ENCODE measurements at regions not wholly inside any gene's neighbourhood (a gene's known extent, or its start where the extent isn't known, plus 50 kb on each side); places are given as distances from the start of the nearest gene placed in this dataset.

DNA sequence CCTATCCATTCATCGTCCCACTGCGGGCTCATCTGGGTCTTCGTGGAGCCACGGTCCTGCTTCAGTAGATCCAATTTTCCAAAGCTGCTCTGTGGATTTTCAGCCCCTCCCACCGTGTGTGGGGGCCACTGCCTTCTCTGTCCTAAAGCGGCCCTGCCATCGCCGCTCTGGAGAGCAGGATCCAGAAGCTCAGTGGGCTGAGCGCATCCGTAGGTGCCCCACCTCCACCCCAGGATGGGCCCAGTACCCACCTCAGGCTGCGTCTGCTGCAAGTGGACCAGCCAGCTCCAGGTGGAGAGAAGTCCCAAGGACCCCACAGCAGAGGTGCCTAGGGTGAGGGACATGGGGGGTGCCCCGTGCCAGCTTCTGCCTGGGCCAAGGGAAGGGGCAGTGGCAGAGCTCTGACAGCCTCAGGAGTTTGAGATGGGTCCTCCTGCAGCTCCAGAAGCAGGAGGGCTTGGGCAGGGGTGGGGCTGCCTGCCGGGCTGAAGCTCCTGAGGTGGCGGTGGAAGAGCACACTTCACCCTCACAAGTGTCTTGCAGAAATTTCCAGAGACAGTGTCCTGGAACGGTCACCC, 148.1 kb upstream of the C14orf180 start:
- DNase-seq: no peak

DNA sequence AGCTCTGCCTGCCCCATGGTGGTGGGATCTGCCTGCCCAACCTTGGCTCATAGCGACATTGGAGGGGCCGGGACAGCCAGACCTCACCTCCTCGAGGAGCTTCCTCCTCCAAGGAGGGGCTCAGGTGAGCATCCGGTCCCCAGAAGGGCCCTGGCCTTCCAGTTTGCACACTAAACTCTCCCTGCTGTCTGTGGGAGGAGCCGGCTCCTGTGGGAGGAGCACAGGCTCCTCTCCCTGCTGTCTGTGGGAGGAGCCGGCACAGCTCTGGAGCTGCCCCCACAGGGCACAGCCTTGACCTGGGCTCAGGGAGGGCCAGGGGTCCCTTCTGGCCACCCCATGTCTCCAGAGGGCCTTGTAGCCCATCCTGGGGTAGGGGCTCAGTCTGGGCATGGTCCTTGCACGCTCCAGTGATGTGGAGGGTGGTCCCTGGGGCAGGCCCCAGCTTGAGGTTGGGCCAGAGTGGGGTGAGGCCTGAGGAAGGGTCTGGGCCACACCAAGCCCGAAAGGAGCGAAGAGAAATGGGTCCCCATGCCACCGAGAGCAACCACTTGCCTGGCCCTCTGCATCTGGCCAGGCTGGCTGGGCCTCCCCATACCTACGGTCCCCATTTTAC, 147.5 kb upstream of the C14orf180 start:
- no peak for DNase-seq

DNA sequence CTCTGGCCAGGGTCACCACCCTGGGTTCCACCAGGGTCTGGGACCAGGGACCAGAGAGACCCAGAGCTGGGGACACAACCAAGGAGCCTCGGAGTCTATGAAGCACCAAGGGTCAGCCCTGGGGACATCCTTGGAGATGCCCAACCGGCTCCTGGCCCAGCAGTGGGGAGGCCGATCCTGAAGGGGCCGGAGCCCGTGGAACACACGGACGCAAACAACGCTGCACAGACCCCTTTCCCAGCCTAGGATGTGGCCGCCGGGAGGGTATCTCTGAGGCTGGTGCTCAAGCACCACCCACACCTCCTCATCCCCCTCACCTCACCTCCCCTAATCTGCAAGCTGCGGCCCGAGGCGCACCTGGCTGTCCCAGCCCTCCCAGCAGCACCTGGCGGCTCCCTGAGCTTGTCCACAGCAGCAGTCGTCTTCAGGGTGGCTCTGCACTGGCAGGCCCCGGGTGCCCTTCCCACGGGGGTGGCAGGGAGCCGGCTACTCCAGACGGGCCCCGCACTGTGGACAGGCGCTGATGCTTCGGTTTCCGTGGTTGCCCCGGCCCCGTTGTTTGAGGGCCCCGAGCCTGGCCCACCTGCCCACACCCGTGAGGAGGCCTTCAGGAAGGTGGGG, 146.8 kb upstream of the C14orf180 start:
- no peak for DNase-seq

DNA sequence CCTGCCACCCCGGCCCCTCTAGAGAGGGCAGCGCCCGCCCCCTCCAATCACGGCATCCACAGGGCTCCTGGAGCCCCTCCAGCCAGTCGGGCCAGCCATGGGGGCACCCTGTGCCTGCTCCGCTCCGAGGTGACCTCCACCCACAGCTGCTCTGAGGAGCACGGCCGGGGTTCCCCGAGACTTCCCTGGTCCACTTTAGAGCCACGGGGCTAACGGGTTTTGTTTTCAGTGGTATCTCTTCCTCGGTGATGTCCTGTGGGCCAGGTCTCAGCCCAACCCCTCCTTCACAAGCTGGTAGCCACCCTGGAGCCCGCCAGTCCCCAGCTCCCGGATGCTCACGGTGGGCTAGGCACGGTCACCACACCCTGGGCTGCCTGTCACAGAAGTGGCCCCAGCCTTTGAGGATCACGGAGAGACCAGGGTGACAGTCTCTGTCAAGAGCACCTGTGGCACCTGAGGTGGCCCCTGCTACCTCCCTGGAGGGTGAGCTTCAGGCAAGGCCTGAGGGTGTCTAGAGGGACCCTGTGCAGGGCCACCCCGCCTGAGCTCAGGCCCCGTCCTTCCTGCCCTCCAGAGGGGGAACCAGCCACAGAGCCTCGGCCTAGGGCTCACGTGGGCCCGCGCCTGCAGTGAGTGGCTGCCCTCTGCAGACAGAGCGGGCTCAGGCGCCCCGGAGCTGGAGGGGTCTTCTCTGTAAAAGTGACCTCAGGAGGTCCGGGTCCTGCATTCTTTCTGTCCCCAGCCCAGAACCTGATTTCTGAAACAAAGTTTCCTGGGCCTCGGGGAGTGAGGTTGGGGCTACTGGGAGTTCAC, 146.0 kb upstream of the C14orf180 start:
- no peak for DNase-seq

DNA sequence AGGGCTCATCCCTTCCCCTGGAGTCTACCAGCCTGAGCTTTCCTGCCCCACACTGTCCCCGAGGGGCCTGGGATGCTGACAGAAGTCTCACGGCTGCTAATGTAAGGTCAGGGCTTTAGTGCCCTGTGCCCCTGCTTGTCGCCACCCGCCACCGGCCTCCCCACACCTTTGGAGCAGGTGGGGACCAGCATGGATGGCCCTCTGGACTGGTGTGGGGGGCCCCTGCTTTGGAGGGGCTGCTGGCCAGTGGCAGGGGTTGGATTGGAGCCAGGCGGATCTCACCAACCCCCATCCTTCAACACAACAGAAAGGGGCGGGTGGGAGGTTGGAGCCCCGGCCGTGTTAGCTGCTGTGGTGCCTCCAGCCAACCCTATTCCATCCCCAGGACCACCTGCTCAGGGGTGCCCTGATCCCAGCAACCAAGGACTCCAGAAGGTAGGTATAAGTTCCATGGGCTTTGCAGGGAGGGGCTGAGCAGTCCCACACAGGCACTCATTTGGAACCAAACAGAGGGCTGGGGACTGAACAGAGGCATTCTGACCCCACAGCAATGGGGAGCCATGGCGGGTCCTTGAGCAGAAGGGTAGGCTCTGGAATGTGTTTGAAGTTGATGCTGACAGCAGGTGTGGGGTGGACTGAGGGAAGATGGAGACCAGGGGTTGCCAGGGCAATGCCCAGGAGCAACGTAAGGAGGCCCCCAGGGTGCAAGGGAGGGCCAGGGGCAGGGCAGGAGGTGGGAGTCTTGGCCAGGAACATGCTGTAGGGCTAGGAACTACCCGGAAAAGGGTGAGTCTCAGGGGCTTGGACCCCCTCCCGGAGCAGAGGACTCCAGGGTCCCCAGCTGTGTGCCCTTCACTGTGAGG, 145.1 kb upstream of the C14orf180 start:
- no peak for DNase-seq

DNA sequence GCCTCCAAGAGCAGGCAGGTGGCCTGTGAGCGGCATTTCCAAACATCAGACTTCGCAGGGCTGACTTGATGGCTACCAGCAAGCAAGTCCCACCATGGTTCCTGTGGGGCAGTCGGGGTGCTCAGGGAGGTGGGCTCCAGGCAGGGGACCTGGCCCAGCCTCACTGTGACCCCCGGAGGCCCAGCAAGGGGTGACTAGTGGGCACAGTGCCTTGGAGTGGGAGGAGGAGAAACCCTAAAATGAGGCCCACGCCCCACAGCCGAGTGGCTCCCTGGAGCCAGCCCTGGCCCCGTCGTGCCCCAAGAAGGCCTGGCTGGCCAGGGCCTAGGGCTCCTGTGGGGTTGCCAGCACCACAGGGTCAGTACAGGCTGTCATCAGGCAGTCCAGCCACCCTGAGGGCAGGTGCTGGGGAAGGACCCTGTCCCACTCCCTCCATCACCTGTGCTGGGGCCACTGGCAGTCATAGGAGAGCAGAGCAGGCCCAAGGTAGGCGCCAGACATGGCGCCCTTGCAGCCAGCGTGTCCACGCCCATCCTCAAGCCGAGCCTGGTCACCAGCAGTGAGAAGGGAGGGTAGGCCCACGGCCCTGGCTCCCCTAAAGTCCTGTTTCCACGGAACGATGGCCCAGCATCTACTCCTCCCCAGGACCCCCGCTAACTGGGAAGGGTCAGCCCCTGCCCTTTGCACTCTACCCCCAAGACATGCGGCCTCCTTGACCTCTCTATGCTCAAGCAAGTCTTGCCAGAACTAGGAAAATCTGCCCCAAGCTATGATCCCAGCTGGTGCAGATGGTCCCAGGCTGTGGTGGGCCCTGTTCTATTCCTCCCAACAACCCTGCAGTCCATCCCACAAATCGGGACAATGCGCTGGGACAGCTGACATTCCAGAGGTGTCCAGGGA, 144.2 kb upstream of the C14orf180 start:
- no peak for DNase-seq

DNA sequence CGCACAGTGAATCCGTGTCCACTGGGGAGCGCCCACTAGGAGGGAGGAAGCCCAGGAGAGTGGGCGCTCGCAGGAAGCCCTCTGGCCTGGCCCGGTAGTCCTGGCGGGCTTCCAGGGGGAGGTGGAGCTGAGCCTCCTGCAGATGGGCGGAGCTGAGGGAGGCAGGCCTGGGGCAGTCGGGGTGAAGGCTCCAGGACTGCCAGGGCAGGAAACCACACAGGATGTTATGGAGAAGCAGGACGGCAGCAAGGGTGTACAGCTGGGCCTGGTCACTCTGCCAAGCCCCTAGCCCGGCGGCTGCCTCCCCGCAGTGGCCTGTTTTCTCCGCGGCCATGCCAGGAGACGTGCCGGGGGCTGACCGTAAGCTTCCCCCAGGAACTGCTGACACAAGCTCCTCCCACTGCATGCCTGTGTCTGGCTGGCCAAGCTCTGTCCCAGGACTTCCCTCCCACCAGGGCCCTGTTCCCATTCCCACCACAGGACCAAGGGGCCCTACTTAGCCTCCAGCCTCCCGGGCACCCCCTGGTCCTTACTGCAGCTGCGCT, 143.4 kb upstream of the C14orf180 start:
- DNase-seq: peak; percentile 15 to 34

DNA sequence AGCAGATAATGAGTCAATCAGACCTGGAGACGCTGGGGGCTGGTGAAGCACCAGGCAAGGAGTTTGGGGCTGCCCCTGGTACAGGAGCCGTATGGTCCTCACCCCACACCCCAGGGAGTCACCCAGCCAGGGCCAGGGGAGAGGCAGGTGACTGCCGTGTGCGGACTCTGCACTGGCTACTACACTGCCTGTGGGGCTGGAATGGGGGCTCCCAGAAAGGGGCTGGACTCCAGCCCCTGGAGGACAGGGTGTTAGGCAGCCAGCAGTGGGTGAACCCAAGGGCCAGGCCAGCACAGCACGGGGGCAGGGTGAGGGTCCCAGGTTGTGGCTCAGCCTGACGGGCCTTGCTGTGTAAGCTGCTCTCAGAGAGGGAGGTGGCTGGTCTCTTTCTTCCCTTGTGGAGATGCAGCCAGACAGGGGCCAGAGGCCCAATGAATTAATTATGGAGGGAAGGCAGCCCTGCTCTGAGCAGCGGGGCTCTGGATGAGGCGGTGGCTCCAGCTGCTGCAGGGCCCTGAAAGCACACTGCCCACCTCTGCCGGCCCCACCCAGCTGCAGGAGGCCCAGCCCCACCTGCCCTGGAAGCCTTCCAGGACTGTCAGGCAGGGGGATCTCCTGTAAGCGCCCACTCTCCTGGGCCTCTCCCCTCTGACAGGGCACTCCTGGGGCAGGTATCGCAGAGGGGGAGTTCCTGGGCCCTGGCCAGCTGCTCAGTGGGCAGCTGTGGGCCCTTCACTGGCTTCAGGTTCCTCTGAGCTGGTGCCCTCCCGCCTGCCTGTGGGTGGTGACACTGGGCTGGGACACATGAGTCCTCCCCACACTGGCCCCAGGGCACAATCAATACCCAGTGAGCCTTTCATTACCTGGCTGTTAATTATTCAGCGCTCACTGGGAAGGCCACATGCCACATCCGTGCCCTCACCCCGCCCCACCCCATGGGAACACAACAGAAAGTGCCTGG, 142.5 kb upstream of the C14orf180 start:
- DNase-seq: no peak

DNA sequence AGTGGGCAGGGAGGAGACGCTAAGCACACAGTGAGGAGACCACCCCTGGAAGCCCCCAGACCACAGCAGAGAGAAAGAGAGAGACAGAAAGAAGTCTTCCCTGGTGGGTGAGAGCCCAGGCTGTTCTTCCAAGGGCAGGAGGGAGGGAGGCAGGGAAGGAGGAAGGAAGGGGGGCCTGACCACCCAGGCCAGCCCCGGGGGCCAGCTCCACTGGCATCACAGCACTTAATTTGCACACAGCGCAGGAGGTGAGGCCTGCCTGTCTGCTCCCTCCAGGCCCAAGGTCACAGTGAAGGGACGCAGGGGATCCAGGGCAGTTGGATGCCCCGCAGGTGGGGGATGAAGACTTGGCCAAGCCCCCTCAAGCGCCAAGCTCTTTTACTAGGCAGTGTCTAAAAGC, 141.9 kb upstream of the C14orf180 start:
- DNase-seq: no peak

DNA sequence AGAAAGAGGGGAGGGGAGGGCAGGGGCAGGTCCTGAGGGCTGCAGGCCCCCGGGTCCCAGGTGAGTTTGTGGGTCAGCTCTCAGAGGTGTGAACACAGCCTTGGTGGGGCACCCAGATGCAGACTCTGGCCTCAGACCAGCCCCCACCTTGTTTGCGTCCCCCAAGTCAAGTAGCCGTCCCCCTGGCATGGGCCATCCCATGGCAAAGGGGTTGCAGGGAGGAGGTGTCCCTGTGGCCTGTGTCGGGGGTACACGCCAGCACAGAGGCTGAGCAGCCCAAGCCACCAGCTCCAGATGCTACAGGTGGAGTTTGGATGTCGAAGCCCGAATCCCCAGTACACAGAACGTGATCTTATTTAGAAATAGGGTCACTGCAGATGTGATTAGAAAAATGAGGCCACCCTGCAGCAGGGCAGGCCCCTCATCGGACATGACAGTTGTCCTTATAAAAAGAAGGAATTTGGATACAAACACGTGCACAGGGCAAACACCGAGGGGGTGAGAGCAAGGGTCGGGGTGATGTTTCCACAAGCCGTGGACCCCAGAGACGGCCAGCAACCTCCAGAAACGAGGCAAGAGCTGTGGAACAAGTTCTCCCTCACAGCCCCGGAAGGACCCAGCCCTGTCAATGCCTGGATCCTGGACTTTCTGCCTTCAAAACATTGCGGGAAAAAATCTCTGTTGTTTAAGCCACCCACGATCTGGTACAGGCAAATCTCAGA, 141.2 kb upstream of the C14orf180 start:
- DNase-seq: no peak

DNA sequence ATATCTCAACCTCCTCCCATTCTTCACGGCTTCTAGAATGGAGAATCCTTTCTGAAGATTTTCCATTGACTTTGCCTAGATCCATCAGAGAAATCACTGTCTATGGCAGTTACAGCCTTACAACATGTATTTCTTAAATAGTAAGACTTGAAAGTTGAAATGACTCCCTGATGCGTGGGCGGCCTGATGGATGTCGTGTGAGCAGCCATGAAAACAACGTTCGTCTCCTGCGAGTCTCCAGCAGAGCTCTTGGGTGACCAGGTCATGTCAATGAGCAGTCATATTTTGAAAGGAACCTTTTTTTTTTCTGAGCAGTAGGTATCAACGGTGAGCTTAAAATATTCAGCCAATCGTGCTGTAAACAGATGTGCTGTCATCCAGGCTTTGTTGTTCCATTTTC, 139.9 kb upstream of the C14orf180 start:
- no peak for DNase-seq

DNA sequence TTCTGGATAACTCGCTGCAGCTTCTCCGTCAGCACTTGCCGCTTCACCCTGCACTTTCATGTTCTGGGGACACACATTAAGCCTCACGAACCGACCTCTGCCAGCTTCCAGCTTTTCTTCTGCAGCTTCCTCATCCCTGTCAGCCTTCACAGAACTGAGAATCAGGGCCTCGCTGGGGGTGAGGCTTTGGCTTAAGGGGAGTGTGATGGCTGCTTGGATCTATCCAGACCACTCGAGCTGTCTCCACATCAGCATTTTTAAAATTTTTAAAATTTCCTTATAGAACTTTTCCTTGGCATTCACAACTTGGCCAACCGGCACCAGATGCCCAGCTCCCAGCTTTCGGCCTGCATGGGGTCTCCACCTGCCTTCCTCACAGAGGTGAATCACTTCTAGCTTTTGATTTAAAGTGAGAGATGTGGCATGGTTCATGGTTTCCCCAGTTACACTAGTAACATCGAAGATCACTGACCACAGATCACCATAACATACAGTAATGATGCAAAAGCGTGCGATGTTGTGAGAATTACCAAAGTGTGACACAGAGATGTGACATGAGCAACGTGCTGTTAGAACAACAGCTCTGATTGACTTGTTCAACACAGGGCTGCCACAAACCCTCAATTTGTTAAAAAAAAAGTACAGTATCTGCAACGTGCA, 139.1 kb upstream of the C14orf180 start:
- no peak for DNase-seq

DNA sequence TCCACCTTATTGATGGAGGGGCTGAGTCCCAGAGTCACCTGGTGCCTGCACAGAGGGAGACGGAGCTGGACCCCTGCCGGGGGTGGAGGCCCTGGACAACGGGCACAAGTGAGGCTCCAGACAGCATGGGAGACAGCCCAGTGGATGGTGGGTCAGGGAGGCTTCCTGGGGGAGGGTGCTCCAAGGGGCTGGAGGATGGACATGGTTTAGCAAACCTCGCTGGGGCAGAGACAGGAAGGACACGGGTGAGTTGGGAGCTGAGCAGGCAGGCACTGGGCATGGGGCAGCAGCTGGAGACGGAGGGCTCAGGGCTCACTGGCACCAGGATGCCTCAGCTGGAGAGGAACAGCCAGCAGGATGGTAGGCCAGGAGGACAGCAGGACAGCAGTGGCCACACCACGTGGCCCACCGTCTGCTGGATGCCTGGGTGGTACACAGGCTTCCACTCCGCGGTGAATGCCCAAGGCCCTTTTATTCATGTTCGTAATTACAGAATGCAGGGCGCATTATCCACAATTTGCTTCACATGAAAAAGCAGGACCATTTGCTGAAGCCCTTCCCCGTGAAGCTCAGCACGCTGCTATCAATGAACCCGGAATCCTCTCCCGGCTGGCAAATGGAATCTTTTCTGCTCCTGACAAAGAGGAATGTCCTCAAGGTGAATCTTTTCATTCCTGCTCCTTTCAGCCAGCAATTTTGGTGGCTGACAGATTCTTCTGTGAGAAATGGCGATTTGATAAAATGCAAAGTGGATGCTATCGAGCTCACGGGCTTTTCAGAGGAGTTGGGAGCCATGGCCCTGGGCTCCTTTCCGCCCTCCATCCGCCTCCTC, 138.1 kb upstream of the C14orf180 start:
- DNase-seq: no peak

DNA sequence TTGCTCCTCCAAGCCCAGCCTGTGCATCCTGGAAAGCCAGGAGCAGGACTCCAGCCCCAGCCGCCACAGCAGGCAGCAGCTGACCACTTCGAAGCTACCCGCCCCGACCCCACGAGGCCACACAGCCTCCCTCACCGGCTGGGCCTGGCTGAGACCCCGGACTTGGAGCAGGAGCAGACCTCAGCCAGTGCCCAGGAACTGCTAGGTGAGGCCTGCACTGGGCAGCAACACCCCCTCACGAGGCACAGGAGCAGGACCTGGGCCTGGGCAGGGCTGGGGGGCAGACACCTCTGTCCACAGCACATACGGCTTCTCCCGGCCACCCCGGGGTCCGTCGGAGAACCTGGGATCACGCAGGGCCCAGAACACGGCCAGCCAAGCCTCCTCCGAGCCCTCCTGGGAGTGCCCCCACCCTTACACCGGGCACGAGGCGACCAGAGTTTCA, 137.4 kb upstream of the C14orf180 start:
- DNase-seq: no peak

DNA sequence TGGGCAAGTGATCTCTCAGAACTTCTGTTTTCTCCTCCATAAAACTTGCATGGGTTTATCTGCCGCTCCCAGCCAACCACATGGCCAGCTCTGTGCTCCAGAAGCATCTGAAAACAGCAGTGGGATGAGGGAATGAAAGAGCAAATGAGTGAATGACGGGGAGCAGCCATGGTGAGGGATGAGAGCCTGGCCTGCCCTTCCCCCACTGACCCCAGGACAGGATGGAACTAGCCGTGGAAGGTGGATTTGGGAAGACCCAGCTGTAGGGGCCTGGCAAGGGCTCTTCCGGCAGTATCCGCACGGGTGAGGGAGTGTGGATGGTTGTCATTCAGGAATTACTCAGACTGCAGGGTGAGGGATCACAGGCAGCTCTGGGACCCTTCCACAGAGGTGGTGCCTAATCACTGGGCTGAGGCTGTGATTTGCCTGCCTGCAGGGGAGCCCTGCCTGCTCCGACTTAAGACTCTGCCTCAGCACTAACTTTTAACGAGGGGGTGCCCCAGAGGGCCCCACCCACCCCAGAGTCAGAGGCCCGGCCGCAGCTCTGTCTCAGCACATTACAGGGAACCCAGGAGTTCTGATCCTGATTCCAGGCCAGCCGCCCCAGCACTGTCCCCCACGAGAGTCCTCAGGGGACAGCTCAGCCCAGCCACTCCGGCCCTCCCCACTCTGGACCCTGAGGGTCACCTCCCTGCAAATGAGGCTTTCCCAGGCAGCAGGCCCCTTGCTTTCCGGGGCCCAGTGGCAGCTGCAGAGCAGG, 136.8 kb upstream of the C14orf180 start:
- no peak for DNase-seq

DNA sequence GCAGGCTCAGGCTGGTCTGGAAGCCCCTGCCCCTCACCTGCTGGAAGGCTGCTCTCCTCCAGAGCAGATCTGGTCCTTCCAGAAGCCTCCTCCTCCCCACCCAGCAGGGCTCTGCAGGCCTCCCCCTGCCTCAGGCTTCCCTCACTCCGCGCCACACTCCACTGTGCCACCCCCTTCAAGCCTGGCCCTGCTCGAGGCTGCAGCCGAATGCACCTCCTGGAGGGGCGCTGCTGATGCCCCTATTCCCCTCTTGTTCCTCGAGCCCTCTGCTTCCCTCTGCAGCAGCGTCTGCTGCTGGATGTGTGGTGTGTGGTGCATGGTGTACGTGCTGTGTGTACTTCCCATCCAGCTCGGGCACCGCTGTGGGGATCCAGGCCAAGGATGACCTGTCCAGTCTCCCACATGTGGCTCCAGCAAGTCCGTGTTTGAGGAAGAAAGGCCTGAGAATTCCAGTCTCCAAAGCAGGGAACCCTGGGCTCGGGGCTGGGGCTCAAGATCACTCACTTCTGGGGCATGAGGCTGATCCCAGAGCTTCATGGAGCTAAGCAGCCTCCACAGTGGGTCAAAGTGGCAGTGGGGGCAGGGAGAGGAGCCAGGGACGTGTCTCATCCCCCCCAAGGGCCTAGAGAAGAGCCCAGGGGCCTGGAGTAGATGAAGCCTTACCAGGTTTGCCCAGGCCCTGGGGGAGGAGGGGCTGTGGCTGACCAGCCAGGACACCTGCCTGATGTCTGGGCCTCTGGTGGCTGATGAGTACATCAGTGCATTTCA, 136.0 kb upstream of the C14orf180 start:
- DNase-seq: no peak

Data from Kasumi-1 (cell line).